ENCODE measurements at regions not wholly inside any gene's neighbourhood (a gene's known extent, or its start where the extent isn't known, plus 50 kb on each side); places are given as distances from the start of the nearest gene placed in this dataset.

DNA sequence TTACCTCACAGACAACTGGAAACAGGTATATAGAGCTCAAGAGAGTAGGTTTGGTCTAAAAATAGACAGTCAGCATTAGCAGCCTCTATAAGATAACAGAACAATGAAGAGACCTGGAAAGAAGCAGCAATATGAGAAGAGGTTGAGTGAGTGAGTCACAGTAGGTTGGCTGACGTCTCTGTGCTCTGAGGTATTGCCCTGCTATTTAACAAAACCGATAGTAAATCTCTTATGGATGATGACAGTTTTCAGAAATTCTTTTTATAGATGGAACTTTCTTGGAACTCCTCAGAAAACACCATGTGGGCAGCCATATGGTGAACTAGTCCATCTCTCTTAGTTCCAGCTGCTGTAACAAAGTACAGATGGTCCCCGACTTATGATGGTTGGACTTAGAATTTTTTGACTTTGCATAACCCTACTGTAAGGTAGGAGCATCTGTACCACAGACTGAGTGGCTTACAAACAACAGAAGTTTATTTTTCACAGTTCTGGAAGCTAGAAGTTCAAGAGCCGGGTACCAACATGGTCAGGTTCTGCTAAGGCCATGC, 123.5 kb downstream of the MBD2 start:
- no peak for DNase-seq

GRCh38 chr18:54100466-54100865, 124.0 kb downstream of the MBD2 start:
- DNase-seq = no peak

- no peak for DNase-seq
These were observed 130.0 kb downstream of the MBD2 start for GRCh38 chr18:54094474-54094873.

DNA sequence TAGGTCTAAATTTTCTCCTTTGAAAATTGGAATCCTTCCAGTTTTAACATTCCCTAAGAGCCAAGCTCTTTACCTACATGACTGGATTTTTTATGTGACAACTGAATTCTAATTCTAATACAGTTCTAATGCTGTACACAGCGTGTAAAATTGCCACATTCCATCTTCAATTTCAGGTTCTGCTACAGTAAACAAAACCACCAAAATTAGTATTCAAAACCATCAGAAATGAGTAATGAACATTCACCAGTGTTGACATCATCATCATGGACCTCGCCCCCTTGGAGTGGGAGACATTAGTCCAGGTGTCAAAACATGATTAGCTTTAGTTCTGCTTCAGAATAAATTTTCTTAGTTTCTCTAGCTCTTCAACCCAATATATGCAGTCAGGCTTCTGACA, 133.6 kb downstream of the MBD2 start:
- no peak for DNase-seq

DNA sequence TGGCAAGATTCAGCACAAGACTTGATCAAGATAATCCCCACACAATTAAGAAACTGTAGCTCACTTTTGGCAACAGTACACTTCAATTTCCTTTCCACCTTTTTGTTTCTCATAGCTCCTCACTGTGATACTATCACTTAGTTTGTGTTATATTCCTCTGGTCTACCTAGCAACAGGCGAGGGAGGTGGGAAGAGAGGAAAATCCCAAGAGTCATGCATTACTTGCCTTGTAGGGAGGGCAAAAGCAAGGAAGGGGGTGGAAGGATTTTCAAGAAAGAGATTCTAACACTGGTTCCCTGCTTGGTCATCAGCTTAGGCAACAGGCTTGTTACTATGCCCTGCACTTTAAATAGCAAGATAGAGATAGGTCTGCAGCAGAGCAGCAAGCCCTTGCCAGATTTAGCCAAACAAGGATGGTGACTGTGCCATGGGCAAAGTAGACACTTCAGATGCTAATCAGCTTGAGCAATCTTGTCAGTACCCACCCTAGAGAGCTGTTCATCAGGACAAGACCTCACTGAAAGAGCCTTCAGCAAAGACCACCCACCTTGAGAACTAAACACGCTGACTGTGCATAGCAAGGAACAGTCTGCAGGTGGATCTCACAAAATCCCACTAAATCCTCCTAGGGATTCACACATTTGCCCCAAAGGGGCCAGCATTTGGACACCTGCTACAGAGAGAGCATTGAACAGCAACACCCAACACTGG, 134.6 kb downstream of the MBD2 start:
- DNase-seq = no peak

DNA sequence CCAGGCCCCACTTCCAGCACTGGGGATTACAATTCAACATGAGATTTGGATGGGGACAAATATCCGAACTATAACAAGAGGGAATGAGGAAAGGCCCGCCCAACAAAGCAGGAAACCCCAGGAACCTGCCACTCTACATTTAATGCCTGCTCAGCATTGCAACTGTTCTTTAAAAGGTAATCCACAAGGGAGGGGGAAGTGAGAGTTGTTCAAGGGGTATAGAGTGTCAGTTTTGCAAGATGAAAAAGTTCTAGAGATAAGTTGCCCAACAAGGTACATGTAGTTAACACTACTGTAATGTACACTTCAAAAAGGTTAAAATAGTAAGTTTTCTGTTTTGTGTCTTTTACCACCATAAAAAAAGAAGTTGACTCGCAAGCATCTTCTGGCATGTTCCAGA, 137.6 kb downstream of the MBD2 start:
- no peak for DNase-seq

- peak; percentile 6 for DNase-seq
These were observed 138.2 kb downstream of the MBD2 start for GRCh38 chr18:54086046-54086802.

DNA sequence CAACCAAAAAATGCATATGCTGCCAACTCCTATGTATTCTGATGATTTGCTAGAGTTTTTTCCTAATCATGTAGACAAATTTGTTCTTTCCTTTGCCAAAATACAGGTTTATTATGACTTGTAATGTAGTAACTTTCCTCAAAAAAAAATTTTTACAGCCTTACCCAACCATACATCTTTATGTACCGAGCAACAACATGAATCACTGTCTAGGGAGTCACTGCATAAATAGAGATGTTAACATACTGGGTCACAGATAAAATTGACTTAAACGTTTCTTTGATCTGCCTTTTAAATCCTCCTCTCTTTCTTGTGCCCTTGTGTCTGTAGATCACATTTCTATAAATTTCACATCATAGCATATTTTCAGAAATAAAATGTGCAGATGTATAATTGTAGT, 143.6 kb downstream of the MBD2 start:
- no peak for DNase-seq

DNA sequence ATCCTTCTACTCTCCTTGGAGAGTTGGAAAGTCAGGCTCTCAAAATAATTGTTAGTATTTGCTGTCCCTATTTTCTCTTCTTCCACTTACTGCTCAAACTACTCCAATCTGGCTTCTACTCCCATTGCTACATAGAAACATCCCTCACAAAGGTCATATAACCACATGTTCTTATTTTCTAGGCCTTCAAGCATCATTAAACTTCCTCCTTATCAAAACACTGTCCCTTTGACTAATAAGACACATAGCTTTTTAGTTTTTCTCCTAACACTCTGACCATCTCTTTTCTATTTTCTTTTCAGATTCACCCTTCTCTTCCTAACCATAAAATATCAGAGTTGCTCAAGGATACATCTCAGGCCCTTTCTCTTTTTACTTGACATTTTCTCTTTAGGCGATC, 148.3 kb downstream of the MBD2 start:
- no peak for DNase-seq

DNA sequence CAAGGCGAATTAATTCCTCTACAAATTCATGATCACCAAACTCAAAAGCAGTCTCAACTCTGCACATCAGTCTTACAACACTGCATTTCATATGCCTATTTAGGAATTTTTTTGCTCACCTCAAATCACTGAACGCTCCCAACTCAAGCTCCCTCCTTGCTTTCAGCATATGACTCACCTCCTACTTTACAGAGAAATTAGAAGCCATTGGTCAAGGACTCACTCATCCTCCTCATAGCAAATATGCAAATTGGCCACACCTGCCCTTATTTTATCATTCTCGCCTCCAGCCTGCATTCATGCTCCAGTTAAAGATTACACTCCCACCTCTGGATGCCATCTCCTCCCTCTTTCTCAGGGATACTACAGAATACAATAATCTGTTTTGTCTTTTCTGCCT, 148.8 kb downstream of the MBD2 start:
- no peak for DNase-seq

GRCh38 chr18:54069729-54070128, 154.7 kb downstream of the MBD2 start:
- no peak for DNase-seq

DNA sequence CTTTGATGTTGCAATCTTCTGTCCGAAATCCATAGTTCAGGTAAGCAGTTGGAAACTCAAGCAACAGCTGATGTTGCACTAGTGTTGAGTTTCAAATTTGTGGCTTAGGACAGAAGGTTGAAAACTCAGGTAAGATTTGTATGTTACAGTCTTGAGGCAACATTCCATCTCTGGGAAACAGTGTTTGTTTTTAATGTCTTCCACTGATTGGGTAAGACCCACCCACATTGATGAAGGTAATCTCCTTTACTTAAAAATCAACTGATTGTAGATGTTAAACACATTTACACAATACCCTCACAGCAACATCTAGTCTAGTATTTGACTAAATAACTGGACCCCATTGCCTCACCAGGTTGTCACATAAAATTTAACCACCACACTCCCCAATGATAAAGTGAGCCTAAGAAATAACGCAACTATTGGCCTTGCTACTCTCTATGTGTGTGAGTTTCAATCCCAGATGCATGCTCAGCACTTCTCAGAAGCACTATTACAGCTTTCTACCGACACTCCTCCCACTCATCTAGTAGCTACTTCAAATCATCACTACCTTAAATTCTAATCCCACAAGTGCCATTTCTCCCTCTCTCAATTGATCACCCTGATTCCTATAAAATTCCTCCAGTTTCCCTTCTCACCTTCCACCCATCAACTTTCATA, 164.0 kb downstream of the MBD2 start:
- no peak for DNase-seq

DNA sequence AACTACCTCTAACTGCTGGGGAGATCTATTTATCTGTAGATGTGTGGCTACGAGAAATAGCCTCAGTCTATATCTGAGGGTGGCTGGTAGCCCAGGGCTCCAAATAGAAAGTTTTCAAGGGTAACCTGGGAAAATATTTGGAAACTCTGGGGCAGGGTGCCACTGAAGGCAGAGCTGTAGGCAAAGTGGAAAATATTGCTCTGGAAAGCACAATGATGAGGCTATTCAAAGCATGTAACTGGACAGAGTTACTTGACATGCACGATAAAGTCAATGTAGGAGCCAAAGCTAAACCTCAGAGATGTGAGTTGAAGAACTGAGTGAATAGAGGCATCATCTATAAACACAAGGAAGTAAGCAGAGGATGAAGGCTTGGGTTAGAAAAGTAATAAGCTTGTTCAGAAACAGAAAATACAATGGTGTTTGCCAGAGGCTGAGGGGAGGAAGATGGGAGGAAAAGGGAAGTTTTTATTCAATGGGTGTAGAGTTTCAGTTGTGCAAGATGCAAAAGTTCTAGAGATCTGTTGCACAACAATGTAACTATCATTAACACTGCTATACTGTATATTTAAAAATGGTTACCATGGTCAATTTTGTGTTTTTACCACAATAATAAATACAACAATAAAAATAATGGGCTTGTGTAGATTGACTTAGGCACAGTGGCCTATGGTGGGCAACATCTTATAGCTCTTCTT, 171.6 kb downstream of the MBD2 start:
- DNase-seq = no peak

DNA sequence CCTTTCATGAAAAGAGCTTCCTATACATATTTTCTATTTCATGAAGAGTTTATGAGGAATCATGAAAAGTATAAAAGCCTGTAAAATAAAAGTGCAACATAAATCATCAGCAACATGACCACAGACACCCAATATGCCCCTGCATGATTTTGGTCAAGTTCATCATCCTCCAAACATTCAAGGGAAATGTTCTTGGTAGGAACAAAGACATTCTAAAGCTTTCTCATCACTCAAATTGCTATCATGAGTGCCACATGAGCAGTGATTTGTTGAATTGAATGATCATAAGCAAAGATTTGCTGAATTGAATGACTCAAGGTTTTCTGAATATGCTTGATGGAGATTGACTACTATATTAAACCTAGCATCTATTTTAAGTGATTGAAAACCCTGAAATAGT, 172.2 kb downstream of the MBD2 start:
- DNase-seq = no peak

- no peak for DNase-seq
These were observed 180.8 kb downstream of the MBD2 start for GRCh38 chr18:54043484-54044251.

DNA sequence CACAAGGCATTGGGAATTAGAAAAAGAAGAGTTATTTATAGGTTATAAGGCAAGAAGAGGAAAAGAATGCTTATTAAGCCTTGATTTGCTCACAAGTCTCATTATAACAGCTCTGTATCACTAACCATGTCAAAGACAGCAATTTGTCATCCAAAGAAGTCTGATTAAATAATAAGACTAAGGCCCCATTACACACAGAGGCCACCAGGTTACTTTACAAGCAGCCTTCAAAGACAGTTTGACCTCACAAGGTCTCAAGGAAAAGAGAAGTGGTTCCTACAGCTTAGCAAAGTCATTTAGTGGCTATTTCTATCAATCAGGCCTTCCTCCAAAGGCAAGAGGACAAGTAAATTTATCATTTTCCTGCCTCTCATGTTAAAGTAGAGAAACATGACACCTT, 188.5 kb downstream of the MBD2 start:
- DNase-seq = no peak

DNA sequence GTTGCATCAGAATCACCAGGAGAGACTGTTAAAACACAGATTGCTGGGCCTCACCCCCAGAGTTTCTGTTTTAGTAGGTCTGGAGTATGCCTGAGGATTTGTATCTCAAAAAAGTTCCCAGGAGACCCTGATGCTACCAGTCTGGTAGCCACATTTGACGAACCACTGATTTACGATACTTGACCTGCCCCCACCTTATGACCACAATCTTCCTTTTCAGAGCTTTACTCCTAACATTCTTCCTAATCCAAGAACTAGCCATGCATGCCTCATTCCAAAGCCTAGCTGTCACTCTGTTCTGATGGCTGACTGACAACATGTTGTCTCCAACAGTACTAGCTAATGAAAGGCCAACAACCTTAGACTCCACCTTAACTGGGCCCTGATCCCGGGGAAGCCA, 191.4 kb downstream of the MBD2 start:
- no peak for DNase-seq

- no peak for DNase-seq
These were observed 192.1 kb downstream of the MBD2 start for GRCh38 chr18:54032412-54032811.

GRCh38 chr18:54031243-54031642, 193.2 kb downstream of the MBD2 start:
- DNase-seq = no peak

DNA sequence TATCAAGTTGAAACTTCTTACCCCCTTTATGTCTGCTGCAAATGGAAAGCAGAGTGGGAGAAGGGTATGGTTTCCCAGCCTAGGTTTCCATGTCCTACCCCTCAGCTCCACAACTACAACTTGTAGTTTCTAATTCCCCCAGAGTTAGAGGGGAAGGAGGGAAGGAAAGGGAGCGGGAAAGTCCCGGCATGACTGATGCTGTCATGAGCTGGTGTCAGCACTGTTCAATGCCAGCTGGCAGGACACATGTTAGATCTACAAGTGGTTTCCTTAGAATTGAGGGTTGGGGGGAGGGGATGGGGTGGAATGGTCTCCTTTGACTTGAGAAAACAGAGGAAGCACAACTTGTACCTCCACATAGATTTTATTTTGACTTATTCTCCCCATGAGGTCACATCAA, 194.0 kb downstream of the MBD2 start:
- no peak for DNase-seq

DNA sequence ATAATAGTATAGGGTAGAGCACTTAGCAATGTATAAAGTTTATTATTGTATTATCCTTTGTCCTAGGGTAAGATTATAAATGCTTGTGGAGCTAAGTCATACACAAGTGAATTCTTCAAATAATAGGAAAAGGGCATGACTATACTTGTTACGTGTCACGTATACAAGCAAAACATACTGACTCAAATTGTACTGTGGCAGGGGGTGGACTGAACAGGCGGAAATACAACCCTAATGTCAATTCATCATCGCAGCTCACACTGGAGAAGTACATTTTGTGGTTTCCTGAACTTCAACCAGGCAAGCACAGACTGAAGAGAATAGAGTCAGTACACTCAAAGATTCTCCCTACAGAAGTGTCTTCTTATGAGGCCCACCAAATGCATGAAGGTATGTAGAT, 201.0 kb downstream of the MBD2 start:
- DNase-seq = peak; percentile 2

DNA sequence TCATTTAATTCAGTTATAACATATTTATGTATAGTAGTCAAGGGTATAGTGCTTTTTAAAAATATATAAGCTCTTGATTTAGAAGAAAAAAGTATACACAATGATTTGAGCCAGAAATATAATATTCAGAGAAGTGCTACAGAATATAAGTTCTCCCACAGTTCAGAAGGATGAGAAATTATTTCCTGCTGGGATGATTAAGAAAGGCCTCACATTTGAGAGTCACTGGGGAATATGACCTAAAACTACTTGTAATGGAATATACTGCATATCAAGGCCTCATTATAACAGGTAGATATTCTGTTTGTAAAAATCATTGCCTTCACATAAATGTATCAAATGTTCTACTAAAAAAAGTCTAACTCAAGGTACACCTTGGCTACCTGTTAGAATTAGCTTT, 203.5 kb downstream of the MBD2 start:
- no peak for DNase-seq

All from activated CD4-positive, alpha-beta T cell treated with anti-CD3 and anti-CD28 coated beads, Interleukin-2, amount 50 U/mL, for 16 hours (primary cell).